Breast epithelium (tissue), 3 donors: ENCODE measurements at regions not wholly inside any gene's neighbourhood (a gene's known extent, or its start where the extent isn't known, plus 50 kb on each side); places are given as distances from the start of the nearest gene placed in this dataset.

Experiments
- POLR2A ChIP-seq: fragments of 450-650 bp; IDR thresholded peaks from one replicate; pipeline ENCODE4 v1.6.1; 2016; ENCODE audit warnings: antibody characterized with exemption, mild to moderate bottlenecking, moderate library complexity
- POLR2AphosphoS5 ChIP-seq, 3 donors: sonication (generic); formaldehyde crosslinking; IDR thresholded peaks; one replicate each; pipeline ENCODE4 v1.6.1; 2017; ENCODE audit warnings: antibody characterized with exemption in 3 of 3
- TF ChIP-seq, protein P1 (sequence below), 3 donors: fragments of 450-650 bp; IDR thresholded peaks; one replicate each; pipeline ENCODE4 v1.5.1; 2016 to 2017; ENCODE audit warnings: antibody characterized with exemption in 3 of 3, mild to moderate bottlenecking in 3 of 3, moderate library complexity in 3 of 3

DNA sequence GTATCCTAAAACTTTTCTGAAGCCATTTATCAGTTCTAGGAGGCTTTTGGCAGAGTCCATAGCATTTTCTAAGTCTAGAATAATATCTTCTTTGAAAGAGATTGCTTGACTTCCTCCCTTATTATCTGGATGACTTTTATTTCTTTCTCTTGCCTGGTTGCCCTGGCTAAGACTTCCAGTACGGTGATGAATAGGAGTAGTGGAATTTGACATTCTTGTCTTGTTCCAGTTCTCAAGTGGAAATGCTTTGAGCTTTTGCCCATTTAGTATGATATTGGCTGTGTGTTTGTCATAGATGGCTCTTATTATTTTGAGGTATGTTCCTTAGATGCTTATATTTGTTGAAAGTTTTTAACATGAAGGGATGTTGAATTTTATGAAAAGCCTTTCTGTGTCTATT, 1647.9 kb downstream of the PLA2G4A start:
- TF ChIP-seq, protein P1, sequence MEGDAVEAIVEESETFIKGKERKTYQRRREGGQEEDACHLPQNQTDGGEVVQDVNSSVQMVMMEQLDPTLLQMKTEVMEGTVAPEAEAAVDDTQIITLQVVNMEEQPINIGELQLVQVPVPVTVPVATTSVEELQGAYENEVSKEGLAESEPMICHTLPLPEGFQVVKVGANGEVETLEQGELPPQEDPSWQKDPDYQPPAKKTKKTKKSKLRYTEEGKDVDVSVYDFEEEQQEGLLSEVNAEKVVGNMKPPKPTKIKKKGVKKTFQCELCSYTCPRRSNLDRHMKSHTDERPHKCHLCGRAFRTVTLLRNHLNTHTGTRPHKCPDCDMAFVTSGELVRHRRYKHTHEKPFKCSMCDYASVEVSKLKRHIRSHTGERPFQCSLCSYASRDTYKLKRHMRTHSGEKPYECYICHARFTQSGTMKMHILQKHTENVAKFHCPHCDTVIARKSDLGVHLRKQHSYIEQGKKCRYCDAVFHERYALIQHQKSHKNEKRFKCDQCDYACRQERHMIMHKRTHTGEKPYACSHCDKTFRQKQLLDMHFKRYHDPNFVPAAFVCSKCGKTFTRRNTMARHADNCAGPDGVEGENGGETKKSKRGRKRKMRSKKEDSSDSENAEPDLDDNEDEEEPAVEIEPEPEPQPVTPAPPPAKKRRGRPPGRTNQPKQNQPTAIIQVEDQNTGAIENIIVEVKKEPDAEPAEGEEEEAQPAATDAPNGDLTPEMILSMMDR (IDR thresholded peaks at IDR 0.05) = no peak
- no peak for TF ChIP-seq POLR2AphosphoS5 (IDR thresholded peaks at IDR 0.05)
- no peak for TF ChIP-seq POLR2A
